Astrocyte (in vitro differentiated cells and primary cell): ENCODE measurements at regions not wholly inside any gene's neighbourhood (a gene's known extent, or its start where the extent isn't known, plus 50 kb on each side); places are given as distances from the start of the nearest gene placed in this dataset.

Source experiments
- DNase-seq: peaks from one replicate; pipeline ENCODE4 v3.0.0-alpha.2; 2010; ENCODE audit warnings: low read depth
- FAIRE-seq: peaks from 2 replicates; lab custom pipeline; 2011; peaks lifted over from hg19 to GRCh38; lab: Jason Lieb, UNC
- H2AFZ ChIP-seq: 2 replicates; pipeline ENCODE4 v1.6.0; 2012; ENCODE audit warnings: low read depth, low read length, inconsistent platforms
- H3K27ac ChIP-seq: 2 replicates; pipeline ENCODE4 v1.5.1; 2011; ENCODE audit warnings: low read depth, low read length, inconsistent platforms
- H3K27me3 ChIP-seq: 2 replicates; pipeline ENCODE4 v1.6.0; 2011; ENCODE audit warnings: low read length, inconsistent platforms; ENCODE audit not compliant: insufficient read depth
- H3K36me3 ChIP-seq: 2 replicates; pipeline ENCODE4 v1.5.1; 2011; ENCODE audit warnings: low read length, inconsistent platforms; ENCODE audit not compliant: insufficient read depth
- H3K4me1 ChIP-seq: 2 replicates; pipeline ENCODE4 v1.5.1; 2011; ENCODE audit warnings: low read length, inconsistent platforms; ENCODE audit not compliant: insufficient read depth
- H3K4me2 ChIP-seq: 2 replicates; pipeline ENCODE4 v1.6.0; 2012; ENCODE audit warnings: low read length, inconsistent platforms
- H3K4me3 ChIP-seq: 2 replicates; pipeline ENCODE4 v1.5.1; 2011; ENCODE audit warnings: low read depth, mild to moderate bottlenecking, low read length, inconsistent platforms; ENCODE audit not compliant: insufficient read depth
- H3K79me2 ChIP-seq: 2 replicates; pipeline ENCODE4 v1.6.0; 2012; ENCODE audit warnings: mild to moderate bottlenecking, low read length, inconsistent platforms; ENCODE audit not compliant: insufficient read depth
- H3K9ac ChIP-seq: 2 replicates; pipeline ENCODE4 v1.6.0; 2012; ENCODE audit warnings: mild to moderate bottlenecking, low read length, inconsistent platforms
- H3K9me3 ChIP-seq: 2 replicates; pipeline ENCODE4 v1.5.1; 2012; ENCODE audit warnings: low read depth, mild to moderate bottlenecking, low read length, inconsistent platforms; ENCODE audit not compliant: insufficient read depth
- H4K20me1 ChIP-seq: 2 replicates; pipeline ENCODE4 v1.6.0; 2012; ENCODE audit warnings: low read length, inconsistent platforms; ENCODE audit not compliant: insufficient read depth
- H3K27ac Mint-ChIP-seq: one replicate; pipeline ENCODE4 v1.8.0; 2021; ENCODE audit warnings: mild to moderate bottlenecking, mixed read lengths; ENCODE audit not compliant: unreplicated experiment
- H3K27me3 Mint-ChIP-seq: one replicate; pipeline ENCODE4 v1.8.0; 2021; ENCODE audit warnings: low read depth, mixed read lengths; ENCODE audit not compliant: unreplicated experiment
- H3K36me3 Mint-ChIP-seq: one replicate; pipeline ENCODE4 v1.8.0; 2021; ENCODE audit warnings: low read depth, mixed read lengths; ENCODE audit not compliant: unreplicated experiment
- H3K4me1 Mint-ChIP-seq: one replicate; pipeline ENCODE4 v1.8.0; 2021; ENCODE audit warnings: low read depth, mixed read lengths; ENCODE audit not compliant: unreplicated experiment
- H3K4me3 Mint-ChIP-seq: one replicate; pipeline ENCODE4 v1.8.0; 2021; ENCODE audit warnings: mild to moderate bottlenecking, moderate library complexity, mixed read lengths; ENCODE audit not compliant: unreplicated experiment
- H3K9me3 Mint-ChIP-seq: one replicate; pipeline ENCODE4 v1.8.0; 2021; ENCODE audit warnings: mild to moderate bottlenecking, mixed read lengths; ENCODE audit not compliant: unreplicated experiment
- EZH2 ChIP-seq: IDR thresholded peaks from 2 replicates; pipeline ENCODE4 v1.6.1; 2012; ENCODE audit warnings: mild to moderate bottlenecking, low read length, inconsistent platforms; ENCODE audit not compliant: insufficient read depth
- TF ChIP-seq, protein P1 (sequence below): IDR thresholded peaks from 2 replicates; pipeline ENCODE4 v1.5.1; 2011; ENCODE audit warnings: low read depth, mild to moderate bottlenecking, inconsistent platforms, low read length, moderate library complexity; ENCODE audit not compliant: insufficient read depth

DNA sequence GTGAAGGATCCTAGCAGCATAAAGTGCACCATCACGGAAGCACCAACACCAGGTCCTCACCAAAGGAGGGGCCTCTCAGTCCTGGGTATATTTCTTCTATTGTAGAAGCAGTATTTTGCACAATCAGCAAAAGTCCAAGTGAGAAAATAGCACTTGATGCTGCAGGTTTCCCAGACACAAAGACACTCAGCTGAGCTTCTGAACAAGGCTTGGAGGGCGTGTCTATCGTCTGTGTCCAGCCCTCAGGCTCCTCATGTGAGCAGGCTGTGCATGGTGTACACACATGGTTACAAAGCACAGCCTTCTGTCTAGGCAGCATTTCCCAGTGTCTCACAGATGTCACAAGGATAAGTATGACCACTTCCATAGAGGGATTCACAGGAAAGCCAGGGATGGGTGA lies 98.3 kb upstream of the SPATA12 start:
- H3K9ac ChIP-seq: no peak overlapping the region
- no peak for FAIRE-seq
- H3K27me3 ChIP-seq: no peaks in the 10 kb centered on the region
- H3K36me3 ChIP-seq: no peaks in the 10 kb centered on the region
- Mint-ChIP-seq H3K9me3 (no peaks in the 10 kb centered on the region), H3K36me3 (peaks cover 7% of the 10 kb centered on the region), H3K27me3 (peaks cover 3% of the 10 kb centered on the region), H3K4me1 (no peaks in the 10 kb centered on the region), H3K4me3 (no peak overlapping the region), H3K27ac (no peak overlapping the region)
- no peak overlapping the region for H3K4me3 ChIP-seq
- H3K27ac ChIP-seq: no peak overlapping the region
- TF ChIP-seq, protein P1, sequence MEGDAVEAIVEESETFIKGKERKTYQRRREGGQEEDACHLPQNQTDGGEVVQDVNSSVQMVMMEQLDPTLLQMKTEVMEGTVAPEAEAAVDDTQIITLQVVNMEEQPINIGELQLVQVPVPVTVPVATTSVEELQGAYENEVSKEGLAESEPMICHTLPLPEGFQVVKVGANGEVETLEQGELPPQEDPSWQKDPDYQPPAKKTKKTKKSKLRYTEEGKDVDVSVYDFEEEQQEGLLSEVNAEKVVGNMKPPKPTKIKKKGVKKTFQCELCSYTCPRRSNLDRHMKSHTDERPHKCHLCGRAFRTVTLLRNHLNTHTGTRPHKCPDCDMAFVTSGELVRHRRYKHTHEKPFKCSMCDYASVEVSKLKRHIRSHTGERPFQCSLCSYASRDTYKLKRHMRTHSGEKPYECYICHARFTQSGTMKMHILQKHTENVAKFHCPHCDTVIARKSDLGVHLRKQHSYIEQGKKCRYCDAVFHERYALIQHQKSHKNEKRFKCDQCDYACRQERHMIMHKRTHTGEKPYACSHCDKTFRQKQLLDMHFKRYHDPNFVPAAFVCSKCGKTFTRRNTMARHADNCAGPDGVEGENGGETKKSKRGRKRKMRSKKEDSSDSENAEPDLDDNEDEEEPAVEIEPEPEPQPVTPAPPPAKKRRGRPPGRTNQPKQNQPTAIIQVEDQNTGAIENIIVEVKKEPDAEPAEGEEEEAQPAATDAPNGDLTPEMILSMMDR: no peak
- TF ChIP-seq EZH2: no peak
- no peak for DNase-seq
- no peaks in the 10 kb centered on the region for H3K4me1 ChIP-seq
- H3K9me3 ChIP-seq: no peaks in the 10 kb centered on the region
- no peaks in the 10 kb centered on the region for H3K79me2 ChIP-seq
- no peak overlapping the region for H2AFZ ChIP-seq
- H3K4me2 ChIP-seq: no peak overlapping the region
- H4K20me1 ChIP-seq: no peaks in the 10 kb centered on the region

DNA sequence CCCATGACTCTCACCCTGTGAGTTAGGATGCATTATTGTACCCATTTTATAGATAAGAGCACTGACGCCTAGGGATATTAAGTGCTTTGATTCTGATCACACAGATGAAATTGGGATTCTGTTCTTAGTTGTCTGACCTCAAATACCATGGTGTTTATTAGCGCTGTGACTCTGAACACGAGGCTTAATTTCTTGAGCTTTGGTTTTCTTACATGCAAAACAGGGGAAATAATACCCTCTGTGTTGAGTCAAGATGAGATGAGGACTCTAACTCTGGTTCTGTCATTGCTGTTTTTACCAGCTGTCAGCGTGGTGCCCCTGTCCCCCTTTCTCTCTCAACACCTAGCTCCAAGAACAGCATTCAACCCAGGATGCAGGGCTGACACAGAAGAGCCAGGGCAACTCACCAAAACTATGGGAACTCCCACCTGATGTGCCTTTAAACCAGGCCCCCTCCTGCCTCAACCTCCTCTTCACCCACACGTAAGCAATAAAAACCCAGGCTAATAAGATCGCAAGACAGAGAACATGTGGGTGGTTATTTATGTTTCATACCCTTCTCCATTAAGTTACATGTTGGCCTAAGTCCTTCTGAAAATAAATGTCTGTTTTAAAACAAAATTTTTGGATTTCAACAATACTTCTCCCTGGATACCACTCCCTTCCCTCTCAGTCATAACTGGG lies 100.1 kb upstream of the SPATA12 start:
- Histone ChIP-seq H3K4me2 (no peak overlapping the region), H3K4me1 (no peaks in the 10 kb centered on the region), H3K9ac (no peak overlapping the region), H3K79me2 (no peaks in the 10 kb centered on the region), H3K27me3 (no peaks in the 10 kb centered on the region), H4K20me1 (no peaks in the 10 kb centered on the region), H3K9me3 (no peaks in the 10 kb centered on the region), H2AFZ (no peak overlapping the region), H3K36me3 (no peaks in the 10 kb centered on the region), H3K27ac (no peak overlapping the region), H3K4me3 (no peak overlapping the region)
- Mint-ChIP-seq H3K9me3 (no peaks in the 10 kb centered on the region), H3K27me3 (peaks cover 3% of the 10 kb centered on the region), H3K4me1 (no peaks in the 10 kb centered on the region), H3K4me3 (no peak overlapping the region), H3K36me3 (peaks cover 8% of the 10 kb centered on the region), H3K27ac (no peak overlapping the region)
- DNase-seq (no peak), FAIRE-seq (no peak)
- TF ChIP-seq, protein P1: no peak
- TF ChIP-seq EZH2: no peak

DNA sequence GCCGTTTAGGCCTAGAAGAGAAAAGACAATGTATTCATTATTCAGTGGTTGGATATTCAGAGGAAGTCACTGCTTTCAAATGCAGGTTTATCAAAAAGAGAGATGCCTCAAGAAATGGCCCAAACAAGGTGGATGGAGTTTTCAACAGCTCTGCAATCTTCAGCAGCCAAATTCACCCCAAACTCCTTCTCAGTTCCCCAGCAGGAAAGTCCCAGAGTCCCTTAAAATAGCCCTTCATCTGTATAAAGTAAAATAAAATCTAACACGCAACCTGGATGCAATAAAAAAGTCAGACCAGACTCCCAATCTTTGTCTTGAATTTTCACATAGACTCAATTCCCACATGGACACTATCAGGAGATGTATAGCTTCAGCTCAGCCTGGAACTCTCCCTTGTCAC lies 101.6 kb upstream of the SPATA12 start:
- peaks cover 5% of the 10 kb centered on the region for H3K27me3 Mint-ChIP-seq
- H3K79me2 ChIP-seq: no peaks in the 10 kb centered on the region
- no peak overlapping the region for H3K4me3 Mint-ChIP-seq
- no peak overlapping the region for H3K27ac ChIP-seq
- H3K4me1 ChIP-seq: no peaks in the 10 kb centered on the region
- no peaks in the 10 kb centered on the region for H3K36me3 ChIP-seq
- H3K4me1 Mint-ChIP-seq: no peaks in the 10 kb centered on the region
- H3K9me3 Mint-ChIP-seq: no peaks in the 10 kb centered on the region
- H3K9ac ChIP-seq: no peak overlapping the region
- no peaks in the 10 kb centered on the region for H4K20me1 ChIP-seq
- peaks cover 8% of the 10 kb centered on the region for H3K36me3 Mint-ChIP-seq
- H3K4me3 ChIP-seq: no peak overlapping the region
- FAIRE-seq (no peak), DNase-seq (no peak)
- no peak overlapping the region for H3K4me2 ChIP-seq
- no peaks in the 10 kb centered on the region for H3K9me3 ChIP-seq
- H3K27me3 ChIP-seq: no peaks in the 10 kb centered on the region
- H3K27ac Mint-ChIP-seq: no peak overlapping the region
- TF ChIP-seq, protein P1: no peak
- TF ChIP-seq EZH2: no peak
- no peak overlapping the region for H2AFZ ChIP-seq
